KG1 (cell line): ENCODE measurements at regions not wholly inside any gene's neighbourhood (a gene's known extent, or its start where the extent isn't known, plus 50 kb on each side); places are given as distances from the start of the nearest gene placed in this dataset.
"Not testable (repeated sequence)": the region's sequence is repeated elsewhere in the genome, so short reads cannot be mapped to it uniquely, and the experiment has no call there.

Experiments
- DNase-seq: peaks from one replicate; lab custom pipeline; 2025; lab: John Stamatoyannopoulos, UW

DNA sequence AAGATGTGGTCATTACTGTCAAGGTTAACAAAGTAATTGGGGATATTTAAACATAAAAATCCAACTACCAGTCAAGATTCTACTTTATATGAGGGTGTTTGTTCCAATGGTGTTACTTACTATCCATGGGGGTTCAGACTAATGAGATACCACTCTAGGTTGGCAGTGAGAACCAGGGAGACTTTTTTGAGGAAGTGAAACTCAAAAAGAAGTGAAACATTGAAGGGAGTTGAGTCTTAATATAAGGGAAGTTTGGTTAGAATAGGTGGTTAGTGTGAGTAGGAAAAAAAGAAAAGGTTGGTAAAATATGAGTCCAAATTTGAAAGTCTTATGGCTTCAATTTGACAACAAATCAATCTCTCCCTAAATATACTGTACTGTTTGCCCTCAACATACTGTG lies 123.6 kb upstream of the ANK3 start:
- no peak for DNase-seq

DNA sequence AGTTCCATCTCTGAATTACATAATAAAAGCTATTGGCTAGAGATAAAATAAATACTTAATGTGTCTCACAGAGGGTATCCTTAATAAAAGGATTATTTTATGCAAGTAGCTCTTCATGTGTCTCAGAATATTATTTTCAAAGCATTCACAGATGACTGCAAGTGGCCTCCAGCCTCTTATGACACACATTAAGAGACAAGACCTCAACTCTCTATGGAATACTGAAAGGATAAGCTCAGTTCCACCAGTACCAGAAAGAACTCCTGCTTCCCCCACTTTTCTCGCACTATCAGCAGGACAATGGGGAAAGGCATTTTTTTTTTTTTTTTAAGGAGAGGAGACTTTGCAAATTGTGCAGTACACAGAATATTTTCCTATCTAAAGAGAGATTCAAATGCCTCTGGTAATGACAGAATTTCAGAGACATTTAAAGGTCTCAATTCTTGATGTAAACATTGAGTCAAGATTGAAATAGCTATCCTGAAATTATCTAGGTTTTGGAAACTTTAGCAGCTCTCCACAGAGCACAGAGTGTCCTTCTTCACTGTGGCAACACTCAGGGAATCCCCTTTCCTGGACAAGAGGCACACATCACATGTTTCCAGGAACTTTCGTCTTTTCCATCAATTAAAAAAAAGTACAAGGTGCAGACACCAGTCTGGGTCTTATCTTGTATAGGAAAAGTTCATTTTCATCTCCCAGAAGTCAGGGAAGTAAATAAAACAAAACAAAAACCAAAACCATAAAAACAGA lies 122.0 kb upstream of the ANK3 start:
- no peak for DNase-seq

DNA sequence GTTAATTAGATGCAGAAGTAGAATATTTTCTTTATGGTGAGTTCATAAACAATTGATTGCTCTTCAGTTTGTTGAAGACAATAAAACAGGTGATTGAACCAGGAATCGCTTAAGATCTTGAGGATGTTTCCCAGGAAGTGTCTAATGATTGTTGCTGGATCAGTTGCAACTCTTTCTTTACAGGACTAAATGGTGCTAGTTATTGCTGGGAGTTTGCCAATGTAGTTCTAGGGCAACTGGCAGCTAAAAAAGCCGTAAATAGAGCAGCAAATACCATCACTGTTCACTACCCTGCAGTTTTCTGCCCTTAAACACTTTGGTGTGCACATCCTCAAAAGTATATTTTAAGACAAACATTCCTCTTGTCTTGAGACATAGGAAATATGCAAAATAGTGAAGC lies 119.2 kb upstream of the ANK3 start:
- no peak for DNase-seq

DNA sequence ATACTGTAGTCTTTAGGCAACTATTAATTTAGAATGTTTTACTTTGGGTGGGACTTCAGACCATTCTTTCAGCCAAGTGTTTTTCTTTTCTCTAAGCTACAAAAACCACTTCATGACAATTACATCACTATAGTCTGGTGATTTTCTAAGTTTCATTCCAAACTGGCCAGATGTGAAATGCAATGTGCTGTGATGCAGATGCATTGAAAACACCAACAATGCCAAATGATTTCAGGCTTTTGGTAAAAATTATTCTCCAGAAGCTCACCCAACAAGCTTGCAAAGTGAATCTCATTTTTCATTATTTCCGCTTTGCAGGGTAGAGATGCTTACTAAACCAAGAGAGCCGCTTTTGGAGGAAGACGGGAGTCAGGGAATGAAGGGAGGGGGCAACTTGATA lies 118.4 kb upstream of the ANK3 start:
- no peak for DNase-seq

DNA sequence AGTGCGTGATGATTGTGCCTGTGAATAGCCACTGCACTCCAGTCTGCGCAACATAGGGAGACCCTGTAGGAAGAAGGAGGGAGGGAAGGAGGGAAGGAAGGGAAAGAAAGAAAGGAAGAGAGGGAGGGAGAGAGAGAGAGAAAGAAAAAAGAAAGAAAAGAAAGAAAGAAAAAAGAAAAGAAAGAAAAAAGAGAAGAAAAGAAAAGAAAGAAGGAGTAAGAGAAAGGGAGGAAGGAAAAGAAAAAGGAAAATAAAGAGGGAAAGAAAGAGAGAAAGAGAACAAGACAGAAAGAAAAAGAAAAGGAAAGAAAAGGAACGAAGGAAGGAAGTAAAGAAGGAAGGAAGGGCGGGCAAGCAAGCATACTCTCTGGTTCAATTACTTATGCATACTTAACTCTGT lies 112.9 kb upstream of the ANK3 start:
- DNase-seq: no peak

DNA sequence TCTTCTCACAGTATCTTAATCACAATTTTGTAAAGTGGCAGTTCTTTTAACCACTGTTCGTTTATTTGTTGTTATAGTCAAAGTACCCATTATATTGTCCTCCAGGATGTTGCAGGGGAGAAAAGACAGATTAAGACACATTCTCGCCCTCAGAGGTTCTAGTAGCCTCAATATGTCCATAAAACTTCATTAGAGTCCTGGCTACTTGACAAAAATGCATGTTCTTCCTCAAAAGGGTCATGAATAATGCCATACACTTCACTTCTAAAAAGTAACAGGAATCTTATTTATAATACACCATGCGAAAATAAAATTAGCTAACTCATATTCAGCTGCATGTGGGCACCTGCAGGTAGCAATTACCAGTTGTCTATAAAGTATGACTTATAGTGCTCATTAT lies 109.3 kb upstream of the ANK3 start:
- no peak for DNase-seq

DNA sequence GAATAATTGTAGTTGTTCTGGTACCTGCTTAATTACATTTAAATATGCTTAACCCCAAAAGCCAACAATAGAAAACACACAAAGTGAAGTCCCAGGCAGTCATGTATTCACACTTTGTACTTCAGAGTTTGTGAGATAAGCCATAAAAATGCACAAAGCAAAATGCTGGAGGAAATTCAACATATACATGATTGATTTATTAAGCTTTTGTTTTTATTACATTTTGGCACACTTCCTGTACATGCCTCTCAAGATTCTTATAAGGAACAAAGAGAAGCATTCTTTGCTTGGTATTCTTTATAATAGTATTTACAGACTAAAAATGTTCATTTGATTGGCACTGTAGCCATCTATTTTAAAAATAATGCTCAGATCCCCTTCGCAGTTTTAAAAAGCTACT lies 107.7 kb upstream of the ANK3 start:
- DNase-seq: no peak

DNA sequence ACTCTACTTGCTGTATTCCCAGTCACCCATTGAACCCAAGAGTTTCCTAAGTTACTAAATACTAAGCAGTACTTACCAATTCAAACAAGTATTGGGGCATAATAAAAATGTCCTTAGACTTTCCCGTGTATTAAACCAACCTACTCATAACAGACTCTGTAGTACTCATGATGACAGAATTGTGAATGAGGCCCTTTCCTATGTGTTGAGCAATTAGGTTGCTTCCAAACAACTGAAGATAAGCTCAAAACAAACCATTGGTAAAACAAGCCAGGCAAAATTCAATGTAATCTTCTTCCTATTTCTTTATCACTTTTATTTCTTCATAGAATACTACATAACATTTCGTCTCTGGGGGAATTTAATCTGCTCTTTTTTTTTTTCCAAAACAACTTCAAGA lies 106.5 kb upstream of the ANK3 start:
- DNase-seq: no peak

DNA sequence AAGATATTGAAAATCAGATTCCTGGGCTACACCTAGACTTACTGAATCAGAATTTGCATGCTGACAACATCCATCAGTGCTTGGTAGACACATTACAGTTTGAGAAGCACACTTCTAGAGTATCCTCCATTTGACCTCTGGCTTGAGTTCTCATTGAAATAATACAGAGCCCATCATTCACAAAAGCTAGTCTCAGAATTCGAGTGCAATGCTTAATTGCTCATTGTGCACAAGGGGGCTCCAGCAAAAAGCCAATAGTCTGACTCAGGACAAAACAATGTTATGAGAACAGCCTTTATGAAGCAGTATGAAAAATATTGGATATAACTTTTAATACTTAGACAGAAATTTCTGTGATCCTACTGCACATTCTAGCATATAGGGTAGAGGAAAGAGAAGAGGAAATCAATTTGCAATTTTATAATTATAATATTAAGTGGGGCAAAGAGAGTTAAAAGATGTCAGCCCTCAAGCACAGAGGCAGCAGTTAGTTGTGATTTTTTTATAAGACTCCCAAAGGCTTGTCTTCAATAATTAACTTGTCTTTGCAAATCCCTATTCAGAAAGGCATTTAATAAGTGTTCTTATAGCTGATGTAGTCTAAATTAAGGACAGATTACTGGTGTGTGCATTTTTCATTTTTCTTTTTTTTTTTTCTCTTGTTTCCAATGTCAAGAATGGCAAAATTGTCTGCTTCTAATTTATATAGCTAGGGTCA lies 105.8 kb upstream of the ANK3 start:
- DNase-seq: no peak

DNA sequence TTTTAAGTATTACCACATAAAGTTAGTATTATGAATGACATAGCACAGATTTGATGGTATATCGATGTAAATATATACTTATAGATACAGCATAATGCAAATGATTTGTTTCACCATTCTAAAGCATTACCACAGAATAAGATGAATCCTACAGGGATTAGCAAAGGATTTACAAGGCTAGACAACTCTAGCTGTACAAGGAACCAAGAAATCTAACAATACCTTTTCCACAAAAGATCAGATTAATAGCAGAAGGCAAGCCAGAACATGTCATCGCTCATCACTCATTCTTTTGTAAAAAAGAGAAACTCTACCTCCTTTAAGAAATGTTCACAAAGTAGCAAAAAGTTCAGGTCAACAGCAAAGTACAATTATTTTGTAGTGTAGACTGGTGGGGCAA lies 105.1 kb upstream of the ANK3 start:
- no peak for DNase-seq

DNA sequence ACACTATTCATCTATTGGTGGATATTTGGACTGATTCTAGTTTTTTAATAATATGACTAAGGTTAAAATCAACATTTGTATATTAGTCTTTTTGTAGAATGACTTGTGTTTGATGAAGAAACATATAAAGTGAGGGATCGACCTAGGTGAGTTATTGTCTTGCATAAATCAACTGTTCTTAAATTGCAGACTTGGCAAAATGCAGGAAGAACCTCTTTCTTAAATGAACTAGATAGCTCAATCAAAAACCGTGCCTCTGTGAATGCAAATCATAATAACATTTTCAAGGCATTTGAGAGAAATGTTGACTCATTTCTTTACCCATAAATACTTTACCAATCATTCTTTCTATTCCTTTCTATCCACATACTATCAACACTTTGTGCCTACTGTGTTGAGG lies 101.5 kb upstream of the ANK3 start:
- DNase-seq: no peak

DNA sequence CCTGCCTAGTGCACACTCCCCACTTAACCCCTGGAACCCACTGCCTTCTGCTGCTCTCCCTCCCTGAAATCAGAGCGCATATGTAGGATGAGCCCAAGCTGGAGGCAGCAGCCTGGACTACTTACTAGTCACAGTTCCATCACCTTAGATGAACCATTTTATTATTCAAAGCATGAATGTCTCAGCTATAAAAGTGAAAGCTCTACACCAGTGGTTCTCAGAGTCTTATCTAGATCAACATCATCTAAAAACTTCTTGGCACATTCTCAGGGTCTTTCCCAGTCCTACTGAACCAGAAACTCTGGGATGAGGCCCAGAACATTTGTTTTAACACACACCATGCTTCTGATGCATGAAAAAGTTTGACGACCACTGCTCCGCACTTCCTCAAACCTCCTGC lies 100.3 kb upstream of the ANK3 start:
- DNase-seq: no peak

DNA sequence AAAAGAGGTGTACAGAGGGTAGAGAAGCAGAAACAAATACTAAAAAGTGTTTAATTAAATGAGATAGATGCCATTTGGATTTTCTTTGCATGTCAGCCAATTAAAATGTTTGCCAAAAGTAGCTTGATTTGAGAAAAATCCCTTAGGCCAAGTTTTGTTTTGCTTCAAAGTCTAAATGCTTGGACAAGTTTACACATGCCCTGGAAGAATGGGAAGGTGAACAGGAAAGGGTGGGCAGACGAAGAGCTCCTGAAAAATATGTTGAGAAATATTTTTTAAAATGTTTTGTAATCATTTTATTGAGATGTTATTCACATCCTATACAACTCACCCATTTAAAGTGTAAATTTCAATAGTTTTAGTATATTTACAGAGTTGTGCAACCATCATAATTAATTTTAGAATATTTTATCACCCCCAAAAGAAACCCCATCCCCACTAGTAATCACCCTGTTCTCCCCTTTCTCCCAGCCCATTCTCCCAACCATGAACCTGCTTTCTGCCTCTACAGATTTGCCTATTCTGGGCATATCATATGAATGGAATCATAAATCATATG lies 98.5 kb upstream of the ANK3 start:
- no peak for DNase-seq

DNA sequence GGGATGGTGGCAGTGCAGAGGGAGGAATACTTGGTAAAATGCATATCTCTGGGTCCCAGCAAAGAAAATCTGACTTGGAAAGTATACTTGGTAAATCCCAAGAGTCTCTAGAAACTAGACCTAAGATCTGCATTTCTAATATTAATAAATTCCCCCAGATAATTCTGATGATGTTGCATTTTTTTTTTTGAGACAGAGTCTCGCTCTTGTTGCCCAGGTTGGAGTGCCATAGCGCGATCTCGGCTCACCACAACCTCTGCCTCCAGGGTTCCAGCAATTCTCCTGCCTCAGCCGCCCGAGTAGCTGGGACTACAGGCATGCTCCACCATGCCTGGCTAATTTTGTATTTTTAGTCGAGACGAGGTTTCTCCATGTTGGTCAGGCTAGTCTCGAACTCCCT lies 97.9 kb upstream of the ANK3 start:
- DNase-seq: no peak

DNA sequence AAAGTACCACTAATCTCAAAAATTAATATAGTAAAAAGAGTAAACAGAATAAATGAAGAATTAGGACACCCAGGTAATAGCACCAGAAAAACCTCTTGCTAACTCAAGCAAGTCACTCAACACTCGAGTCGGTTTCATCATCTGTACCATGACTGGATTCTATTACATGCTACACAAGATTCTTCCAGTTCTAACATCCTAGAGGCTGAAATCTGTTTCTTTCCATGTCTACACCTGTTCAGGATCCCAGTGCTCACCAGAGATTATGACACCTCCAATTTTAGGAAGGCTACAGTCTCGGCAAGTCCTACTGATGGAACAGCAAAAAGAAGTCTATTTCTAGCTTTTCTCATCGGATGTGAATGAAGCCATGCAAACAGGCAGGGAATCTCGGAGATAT lies 95.3 kb upstream of the ANK3 start:
- no peak for DNase-seq

DNA sequence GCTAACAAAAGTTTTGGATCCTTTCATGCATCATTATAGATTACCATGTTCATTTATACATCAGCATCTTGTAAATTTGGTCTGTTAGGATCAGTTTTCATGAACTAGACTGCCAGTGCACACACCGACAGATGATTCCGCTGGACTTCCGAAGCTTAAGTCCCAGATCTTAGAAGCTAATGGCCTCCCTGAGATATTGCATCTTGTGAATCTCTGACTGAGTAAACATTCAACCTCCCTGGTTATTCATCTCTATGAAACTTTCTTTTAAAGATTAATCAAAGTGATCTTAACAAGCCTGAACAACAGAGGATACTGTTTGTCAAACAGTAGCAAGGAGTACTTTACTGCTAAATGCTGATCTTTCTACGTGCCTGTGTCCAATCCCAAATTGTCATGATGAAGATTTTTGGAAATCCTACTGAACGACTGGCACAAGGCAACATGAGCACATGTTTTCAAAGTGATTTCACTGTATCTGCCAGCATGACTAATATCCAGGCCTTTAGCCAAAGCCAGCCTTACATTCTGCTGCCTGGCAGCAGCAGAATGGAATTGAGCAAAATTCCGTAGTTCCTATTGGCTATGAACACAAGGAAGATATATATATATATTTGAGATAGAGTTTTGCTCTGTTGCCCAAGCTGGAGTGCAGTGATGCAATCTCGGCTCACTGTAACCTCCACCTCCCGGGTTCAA lies 91.3 kb upstream of the ANK3 start:
- DNase-seq: no peak

DNA sequence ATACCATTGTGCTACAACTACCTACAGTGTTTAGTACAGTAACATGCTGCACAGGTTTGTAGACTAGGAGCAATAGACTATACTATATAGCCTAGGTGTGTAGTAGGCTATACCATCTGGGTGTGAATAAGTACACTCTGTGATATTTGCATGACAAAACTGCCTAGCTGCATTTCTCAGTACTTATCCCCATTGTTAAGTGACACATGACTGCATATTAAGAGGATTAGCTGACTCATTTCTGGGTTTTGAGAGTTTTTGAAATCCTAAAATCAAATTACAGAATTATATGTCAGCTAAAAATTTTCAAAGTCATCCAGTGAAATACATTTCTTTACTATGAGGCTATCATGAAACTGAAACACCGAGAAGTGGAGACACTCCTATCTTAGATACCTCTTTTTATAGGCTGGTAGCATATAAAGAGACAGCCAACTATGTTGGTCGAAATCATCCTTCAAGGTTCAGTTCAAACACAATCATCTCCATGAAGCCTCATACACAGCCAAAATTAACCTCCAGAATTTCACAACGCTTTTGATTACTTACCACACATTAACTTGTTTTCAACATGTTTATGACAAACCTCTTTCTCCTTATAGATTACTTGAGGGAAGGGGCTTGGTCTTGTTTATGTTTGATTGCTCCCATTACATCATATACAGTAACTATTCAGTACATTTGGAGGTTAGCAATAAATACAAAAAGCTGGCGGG lies 89.8 kb upstream of the ANK3 start:
- no peak for DNase-seq

DNA sequence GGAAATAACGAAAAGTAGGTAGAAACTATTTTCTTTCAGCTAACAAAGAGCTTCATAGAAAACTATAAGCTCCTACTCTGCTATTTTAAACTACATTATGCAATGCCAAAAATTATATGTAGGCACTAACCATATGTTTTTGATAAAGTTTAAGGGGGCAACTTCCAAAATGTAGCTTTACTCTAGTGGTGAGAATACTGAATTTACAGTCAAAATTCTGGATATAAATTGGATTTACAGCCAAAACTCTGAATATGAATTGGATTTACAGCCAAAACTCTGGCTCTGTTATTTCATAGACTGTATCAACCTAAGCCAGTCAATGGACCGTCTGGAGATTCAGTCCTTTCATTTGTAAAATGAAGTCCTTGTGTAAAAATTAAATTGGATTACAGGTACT lies 86.8 kb upstream of the ANK3 start:
- no peak for DNase-seq

DNA sequence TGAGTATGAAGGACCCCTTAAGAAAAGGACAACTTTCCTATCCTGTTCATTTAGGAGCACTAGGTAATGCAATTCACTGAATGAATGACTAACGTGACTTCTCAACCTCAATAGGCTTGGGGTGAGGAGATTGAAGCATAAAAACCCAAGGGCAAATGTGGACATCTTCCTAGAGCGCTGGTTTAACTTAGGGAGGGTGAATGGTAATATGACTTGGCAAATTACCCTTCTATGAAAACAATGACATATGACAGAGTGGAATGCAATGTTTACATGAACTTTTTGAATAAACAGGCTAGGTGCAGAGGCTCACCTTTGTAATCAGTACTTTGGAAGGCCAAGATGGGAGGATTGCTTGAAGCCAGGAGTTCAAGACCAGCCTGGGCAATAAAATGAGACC lies 83.9 kb upstream of the ANK3 start:
- DNase-seq: no peak

DNA sequence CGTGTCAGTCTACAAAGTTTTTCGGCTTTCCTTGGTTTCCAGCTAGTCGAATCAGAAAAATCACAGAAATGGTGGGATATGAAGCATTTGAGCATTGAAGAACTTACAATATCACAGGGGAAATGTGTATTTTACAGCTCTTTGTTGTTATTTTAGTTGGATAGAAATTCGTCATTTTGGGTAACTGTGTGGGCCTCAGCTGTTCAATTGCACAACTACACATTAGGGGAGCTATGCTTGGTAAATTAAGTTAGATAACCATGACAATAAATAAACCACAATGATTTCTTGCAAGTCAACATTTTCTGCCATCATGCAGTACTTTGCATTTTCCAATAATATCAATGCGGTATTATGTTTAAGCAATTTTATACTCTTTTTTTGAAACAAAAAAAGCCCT lies 80.4 kb upstream of the ANK3 start:
- DNase-seq: no peak

DNA sequence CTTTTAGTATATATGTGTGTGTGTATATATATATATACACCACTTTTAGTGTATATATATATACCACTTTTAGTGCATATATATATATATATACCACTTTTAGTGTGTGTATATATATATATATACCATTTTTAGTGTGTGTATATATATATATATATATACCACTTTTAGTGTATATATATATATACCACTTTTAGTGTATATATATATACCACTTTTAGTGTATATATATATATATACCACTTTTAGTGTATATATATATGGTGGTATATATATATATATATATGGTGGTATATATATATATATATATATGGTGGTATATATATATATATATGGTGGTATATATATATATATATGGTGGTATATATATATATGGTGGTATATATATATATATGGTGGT lies 79.5 kb upstream of the ANK3 start:
- not testable (repeated sequence) for DNase-seq

DNA sequence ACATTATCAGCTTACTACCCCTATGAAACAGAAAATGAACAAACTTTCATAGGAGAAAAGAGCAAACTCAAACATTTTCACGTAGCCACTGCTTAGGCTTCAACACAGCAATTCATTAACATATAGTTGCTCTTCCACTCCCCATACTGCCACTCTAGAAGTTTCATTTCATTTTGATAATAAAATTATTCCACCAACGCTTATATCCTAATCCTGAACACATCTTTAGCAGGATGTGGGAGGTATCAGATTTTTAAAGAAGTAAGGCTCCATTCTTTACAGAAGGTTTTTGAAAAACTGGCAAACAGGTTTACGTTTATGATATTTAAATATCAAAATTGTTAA lies 77.5 kb upstream of the ANK3 start:
- no peak for DNase-seq
